HG02981 (cell line): ENCODE measurements at regions not wholly inside any gene's neighbourhood (a gene's known extent, or its start where the extent isn't known, plus 50 kb on each side); places are given as distances from the start of the nearest gene placed in this dataset.

Experiments
- ATAC-seq: cut with Tn5 transposase; IDR thresholded peaks from one replicate; pipeline ENCODE4 v1.9.1; 2021; ENCODE audit warnings: mild to moderate bottlenecking, moderate library complexity; ENCODE audit not compliant: unreplicated experiment

- ATAC-seq = no peak
These were observed 144.0 kb downstream of the CDC5L start for GRCh38 chr6:44531442-44532015.

- ATAC-seq = no peak
These were observed 145.9 kb downstream of the CDC5L start for GRCh38 chr6:44533421-44533820.

DNA sequence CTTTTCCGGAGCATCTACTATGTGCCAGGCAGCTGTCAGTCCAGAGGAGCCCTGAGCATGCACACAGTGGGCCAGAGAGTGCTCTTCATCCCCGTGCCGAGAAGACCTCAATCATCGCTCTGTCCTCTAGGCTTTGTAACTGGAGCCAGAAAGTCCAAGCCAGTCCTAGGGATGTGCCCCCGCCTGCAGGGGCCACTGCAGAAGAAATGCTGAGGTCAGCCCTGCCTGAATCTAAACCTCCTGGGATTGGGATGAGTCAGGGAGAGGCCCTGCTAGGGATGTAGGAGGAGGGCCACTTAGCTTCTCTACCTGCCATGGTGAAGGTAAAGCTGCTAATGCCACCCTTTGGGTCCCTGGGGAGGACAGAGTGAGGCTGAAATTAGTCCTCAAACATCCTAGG lies 146.8 kb downstream of the CDC5L start:
- no peak for ATAC-seq

- ATAC-seq = no peak
These were observed 147.9 kb downstream of the CDC5L start for GRCh38 chr6:44535446-44535845.

DNA sequence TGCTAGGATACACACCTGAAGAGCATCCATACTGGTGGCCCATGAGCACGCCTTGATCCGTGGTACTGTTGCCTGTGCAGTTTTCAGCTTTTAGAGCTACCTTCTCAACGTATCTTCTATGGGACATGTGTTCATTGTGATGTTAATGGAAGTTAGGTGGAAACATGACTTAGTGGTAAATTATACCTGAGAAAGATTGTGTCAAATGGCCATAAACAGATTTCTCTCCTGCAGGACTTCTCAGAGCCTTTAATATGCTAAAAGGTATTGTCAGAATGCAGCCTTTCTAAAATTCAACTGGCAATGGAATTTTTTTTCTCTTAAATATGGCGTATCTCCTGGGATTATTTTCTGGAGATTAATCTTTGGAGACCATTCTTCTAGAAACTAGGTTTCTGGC lies 148.5 kb downstream of the CDC5L start:
- no peak for ATAC-seq

GRCh38 chr6:44537306-44538049 lies 150.0 kb downstream of the CDC5L start:
- ATAC-seq = no peak

DNA sequence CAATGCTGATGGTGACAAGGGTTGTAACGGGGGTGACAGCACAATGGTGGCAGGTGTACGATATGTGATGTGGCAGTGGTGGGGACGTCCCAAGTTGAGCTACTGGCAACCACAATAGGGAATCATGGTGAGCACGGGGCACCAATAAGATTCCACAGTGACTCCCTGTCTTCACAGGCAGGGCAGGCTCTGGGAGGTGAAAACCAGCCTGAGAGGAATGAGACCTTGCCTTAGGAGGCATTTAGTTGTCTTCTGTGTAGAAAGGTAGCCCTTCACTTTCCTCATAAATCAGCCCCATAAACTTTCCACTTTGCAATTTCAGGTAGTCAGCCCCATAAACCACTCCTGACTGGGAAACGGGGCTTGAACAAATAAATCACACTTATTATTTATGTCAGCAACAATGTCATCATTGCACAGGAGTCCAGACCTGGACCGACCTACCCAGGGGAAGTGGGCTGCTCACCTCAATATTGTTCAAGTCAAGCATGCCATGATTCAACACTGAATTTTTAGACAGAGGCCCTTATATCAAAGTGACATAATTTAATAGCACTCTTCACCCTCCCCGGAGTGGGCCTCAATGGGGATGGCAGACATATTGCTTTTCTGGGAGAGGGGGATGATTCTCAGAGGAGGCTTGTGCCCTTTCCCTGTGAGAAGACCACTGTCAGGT lies 150.8 kb downstream of the CDC5L start:
- no peak for ATAC-seq

DNA sequence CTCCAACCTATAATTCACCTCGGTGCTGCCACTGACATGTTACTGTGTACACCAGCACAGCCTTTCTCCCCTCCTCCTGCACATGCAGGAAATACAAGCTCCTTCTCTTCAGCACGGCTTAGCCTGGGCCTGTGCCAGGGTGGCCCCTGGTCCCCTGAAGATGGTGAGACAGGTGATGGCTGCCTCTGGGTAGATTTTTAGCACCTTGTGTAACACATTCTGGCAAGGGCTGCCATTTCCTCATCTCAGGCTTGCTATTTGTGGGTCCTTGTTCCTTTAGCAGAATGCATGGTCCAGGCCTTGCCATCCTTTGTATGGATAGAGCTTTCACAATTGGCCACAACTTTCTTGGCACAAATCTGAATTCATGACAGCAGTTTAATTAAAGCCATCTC lies 151.3 kb downstream of the CDC5L start:
- ATAC-seq = no peak

GRCh38 chr6:44539701-44540355 lies 152.3 kb downstream of the CDC5L start:
- ATAC-seq = no peak

DNA sequence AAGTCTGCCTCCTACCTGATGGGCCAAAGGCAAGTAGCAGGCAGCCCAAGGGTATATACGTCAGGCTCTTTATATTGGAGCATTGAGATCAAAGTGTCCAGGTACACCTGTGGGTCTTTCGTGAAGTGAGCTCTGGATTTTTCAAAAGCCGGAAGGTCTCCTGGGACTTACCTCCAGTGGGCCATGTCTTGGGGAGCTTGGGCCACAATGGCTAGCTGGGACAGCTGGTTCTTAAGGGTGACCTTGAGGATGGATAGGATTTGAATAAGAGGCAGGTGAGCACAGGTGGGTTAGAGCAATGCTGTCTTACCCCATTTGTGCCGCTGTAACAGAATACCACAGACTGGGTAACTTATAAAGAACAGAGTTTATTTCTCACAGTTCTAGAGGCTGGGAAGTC lies 153.4 kb downstream of the CDC5L start:
- ATAC-seq = no peak

GRCh38 chr6:44542401-44543116 lies 155.1 kb downstream of the CDC5L start:
- no peak for ATAC-seq

DNA sequence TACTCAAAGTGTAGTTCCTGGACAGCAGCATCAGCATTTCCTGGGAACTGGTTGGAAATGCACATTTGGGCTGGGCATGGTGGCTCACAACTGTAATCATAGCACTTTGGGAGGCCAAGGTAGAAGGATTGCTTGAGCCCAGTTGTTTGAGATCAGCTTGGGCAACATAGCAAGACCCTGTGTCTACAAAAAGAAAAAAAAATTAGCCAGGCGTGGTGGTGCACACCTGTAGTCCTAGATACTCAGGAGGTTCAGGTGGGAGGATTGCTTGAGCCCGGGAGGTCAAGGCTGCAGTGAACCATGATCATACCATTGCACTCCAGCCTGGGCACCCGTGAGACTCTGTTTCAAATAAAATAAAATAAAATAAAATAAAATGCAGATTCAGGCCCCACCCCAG lies 156.2 kb downstream of the CDC5L start:
- no peak for ATAC-seq

GRCh38 chr6:44545224-44545623 lies 157.7 kb downstream of the CDC5L start:
- no peak for ATAC-seq

DNA sequence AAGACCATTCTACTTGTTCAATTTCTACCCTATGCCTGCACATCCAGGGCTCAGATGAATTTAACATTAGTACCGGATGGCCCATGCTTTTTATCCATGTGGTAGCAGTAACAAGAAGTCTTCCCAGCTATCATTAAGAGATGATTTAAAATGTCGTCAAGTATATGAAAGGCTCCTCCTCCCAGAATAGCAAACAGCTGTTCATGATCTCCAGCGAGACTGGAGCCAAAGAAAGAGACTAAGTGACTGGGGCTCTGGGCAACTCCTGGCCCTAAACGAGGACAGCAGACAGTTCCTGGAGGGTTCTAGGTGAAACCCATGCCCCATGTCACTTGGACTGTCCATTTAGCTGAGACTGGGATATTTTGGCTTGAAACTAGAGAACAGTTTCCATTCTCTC lies 160.8 kb downstream of the CDC5L start:
- no peak for ATAC-seq

- ATAC-seq = no peak
These were observed 162.0 kb downstream of the CDC5L start for GRCh38 chr6:44549516-44549915.

GRCh38 chr6:44554194-44554593 lies 166.7 kb downstream of the CDC5L start:
- no peak for ATAC-seq

DNA sequence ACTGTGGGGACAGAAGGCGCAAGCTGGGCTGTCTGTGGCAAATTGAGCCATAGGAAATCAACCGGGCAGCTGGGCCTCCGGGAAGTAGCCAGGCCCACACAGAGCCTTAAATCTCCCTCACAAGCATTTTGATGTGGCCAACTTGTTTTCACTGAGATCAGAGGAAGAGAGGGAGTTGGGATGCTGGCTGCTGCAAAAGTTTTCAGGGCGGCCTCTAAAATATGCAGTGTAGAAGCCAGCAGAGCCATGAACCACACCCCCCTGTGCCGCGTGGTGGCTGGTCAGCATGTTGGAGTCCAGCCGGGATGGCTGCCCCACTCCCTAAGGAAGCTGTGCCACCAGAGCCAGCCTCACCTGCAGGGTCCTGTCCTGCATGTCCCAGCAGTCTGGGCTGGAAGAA lies 167.4 kb downstream of the CDC5L start:
- ATAC-seq = no peak

DNA sequence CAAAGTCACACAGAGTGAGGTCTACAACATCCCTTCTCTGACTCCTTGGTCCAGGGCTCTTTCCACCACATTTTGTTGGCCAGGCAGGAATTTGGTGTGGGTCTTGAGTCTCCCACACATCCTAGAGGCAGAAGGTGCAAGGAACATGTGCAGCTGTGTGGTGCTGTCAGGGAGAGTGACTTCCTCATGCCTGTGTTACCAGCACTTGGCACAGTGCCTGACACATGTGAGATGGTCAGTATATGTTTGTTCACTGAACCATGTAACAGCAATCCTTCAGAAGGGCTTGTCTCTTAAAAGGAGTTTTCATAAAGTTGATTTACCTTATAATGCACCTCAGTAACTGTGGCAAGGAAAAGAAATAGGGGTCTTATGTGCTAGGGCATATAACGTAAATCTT lies 168.5 kb downstream of the CDC5L start:
- ATAC-seq = no peak

DNA sequence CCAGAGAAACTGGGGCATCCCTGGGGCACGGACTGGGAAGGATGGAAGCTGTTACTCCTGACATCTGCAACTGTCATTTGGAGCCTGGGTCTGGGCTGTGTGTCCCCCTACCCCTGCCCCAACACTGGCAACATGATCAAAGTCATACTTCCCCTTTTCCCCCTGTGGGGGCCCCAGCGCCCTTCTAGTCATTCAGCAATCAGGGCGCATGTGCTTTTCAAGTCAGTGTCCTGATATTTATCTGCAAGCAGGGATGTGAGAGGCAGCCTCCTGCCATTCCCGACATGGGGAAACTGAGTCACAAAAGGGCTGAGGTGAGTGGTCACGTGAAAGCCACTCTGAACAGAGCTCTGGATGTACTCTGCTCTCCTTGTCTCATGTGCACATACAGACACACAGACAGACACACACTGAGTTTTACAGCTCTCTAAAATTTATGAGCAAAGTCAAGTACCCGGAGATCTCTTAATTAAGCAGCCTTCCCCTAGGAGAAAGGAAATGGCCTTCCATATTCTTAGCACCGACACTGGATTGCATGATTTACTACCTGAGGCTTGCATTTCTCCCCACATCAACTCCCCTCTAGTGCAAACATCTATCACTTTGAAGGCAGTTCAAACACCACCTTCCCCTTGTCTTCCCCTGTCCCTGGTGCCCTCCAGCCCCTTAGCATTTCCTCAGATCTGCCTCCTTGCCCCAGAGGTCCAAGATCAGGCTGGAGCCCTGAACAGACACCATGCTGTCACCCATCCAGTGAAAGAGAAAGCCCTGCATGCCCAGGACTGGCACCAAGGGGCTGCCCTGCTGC lies 170.7 kb downstream of the CDC5L start:
- no peak for ATAC-seq

DNA sequence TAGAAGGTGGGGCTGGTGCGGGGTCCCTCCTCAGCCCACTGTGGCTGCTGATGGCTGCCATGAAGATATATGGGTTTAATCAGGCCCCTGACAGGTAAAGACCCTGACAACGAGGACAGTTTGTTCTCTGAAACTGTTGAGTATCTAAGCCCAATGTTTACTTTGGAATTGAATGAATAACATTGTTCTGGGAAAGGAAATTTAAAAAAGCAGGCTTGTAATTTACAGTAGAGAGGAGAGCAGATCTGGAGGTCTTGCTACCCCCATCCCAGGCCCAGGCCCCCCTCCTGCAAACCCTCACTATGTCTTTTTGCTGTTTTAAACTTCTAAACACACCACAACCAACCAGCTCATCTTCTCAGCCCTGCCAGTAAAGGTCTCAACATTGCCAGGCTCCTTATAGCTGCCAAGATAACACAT lies 171.3 kb downstream of the CDC5L start:
- ATAC-seq = no peak
